Astrocyte (in vitro differentiated cells and primary cell): ENCODE measurements at regions not wholly inside any gene's neighbourhood (a gene's known extent, or its start where the extent isn't known, plus 50 kb on each side); places are given as distances from the start of the nearest gene placed in this dataset.

ENCODE experiments used
- DNase-seq: peaks from one replicate; pipeline ENCODE4 v3.0.0-alpha.2; 2010; ENCODE audit warnings: low read depth
- FAIRE-seq: peaks from 2 replicates; lab custom pipeline; 2011; peaks lifted over from hg19 to GRCh38; lab: Jason Lieb, UNC
- H2AFZ ChIP-seq: 2 replicates; pipeline ENCODE4 v1.6.0; 2012; ENCODE audit warnings: low read depth, low read length, inconsistent platforms
- H3K27ac ChIP-seq: 2 replicates; pipeline ENCODE4 v1.5.1; 2011; ENCODE audit warnings: low read depth, low read length, inconsistent platforms
- H3K27me3 ChIP-seq: 2 replicates; pipeline ENCODE4 v1.6.0; 2011; ENCODE audit warnings: low read length, inconsistent platforms; ENCODE audit not compliant: insufficient read depth
- H3K36me3 ChIP-seq: 2 replicates; pipeline ENCODE4 v1.5.1; 2011; ENCODE audit warnings: low read length, inconsistent platforms; ENCODE audit not compliant: insufficient read depth
- H3K4me1 ChIP-seq: 2 replicates; pipeline ENCODE4 v1.5.1; 2011; ENCODE audit warnings: low read length, inconsistent platforms; ENCODE audit not compliant: insufficient read depth
- H3K4me2 ChIP-seq: 2 replicates; pipeline ENCODE4 v1.6.0; 2012; ENCODE audit warnings: low read length, inconsistent platforms
- H3K4me3 ChIP-seq: 2 replicates; pipeline ENCODE4 v1.5.1; 2011; ENCODE audit warnings: low read depth, mild to moderate bottlenecking, low read length, inconsistent platforms; ENCODE audit not compliant: insufficient read depth
- H3K79me2 ChIP-seq: 2 replicates; pipeline ENCODE4 v1.6.0; 2012; ENCODE audit warnings: mild to moderate bottlenecking, low read length, inconsistent platforms; ENCODE audit not compliant: insufficient read depth
- H3K9ac ChIP-seq: 2 replicates; pipeline ENCODE4 v1.6.0; 2012; ENCODE audit warnings: mild to moderate bottlenecking, low read length, inconsistent platforms
- H3K9me3 ChIP-seq: 2 replicates; pipeline ENCODE4 v1.5.1; 2012; ENCODE audit warnings: low read depth, mild to moderate bottlenecking, low read length, inconsistent platforms; ENCODE audit not compliant: insufficient read depth
- H4K20me1 ChIP-seq: 2 replicates; pipeline ENCODE4 v1.6.0; 2012; ENCODE audit warnings: low read length, inconsistent platforms; ENCODE audit not compliant: insufficient read depth
- H3K27ac Mint-ChIP-seq: one replicate; pipeline ENCODE4 v1.8.0; 2021; ENCODE audit warnings: mild to moderate bottlenecking, mixed read lengths; ENCODE audit not compliant: unreplicated experiment
- H3K27me3 Mint-ChIP-seq: one replicate; pipeline ENCODE4 v1.8.0; 2021; ENCODE audit warnings: low read depth, mixed read lengths; ENCODE audit not compliant: unreplicated experiment
- H3K36me3 Mint-ChIP-seq: one replicate; pipeline ENCODE4 v1.8.0; 2021; ENCODE audit warnings: low read depth, mixed read lengths; ENCODE audit not compliant: unreplicated experiment
- H3K4me1 Mint-ChIP-seq: one replicate; pipeline ENCODE4 v1.8.0; 2021; ENCODE audit warnings: low read depth, mixed read lengths; ENCODE audit not compliant: unreplicated experiment
- H3K4me3 Mint-ChIP-seq: one replicate; pipeline ENCODE4 v1.8.0; 2021; ENCODE audit warnings: mild to moderate bottlenecking, moderate library complexity, mixed read lengths; ENCODE audit not compliant: unreplicated experiment
- H3K9me3 Mint-ChIP-seq: one replicate; pipeline ENCODE4 v1.8.0; 2021; ENCODE audit warnings: mild to moderate bottlenecking, mixed read lengths; ENCODE audit not compliant: unreplicated experiment
- EZH2 ChIP-seq: IDR thresholded peaks from 2 replicates; pipeline ENCODE4 v1.6.1; 2012; ENCODE audit warnings: mild to moderate bottlenecking, low read length, inconsistent platforms; ENCODE audit not compliant: insufficient read depth
- TF ChIP-seq, protein P1 (sequence below): IDR thresholded peaks from 2 replicates; pipeline ENCODE4 v1.5.1; 2011; ENCODE audit warnings: low read depth, mild to moderate bottlenecking, inconsistent platforms, low read length, moderate library complexity; ENCODE audit not compliant: insufficient read depth

GRCh38 chr7:26466007-26466406 lies 174.3 kb downstream of the SNX10 start:
- Mint-ChIP-seq H3K36me3 (peaks cover 2% of the 10 kb centered on the region), H3K9me3 (peaks cover 5% of the 10 kb centered on the region), H3K4me1 (no peaks in the 10 kb centered on the region), H3K27ac (no peak overlapping the region), H3K4me3 (no peak overlapping the region), H3K27me3 (peaks cover 9% of the 10 kb centered on the region)
- FAIRE-seq, result no peak
- Histone ChIP-seq H3K27ac (no peak overlapping the region), H3K36me3 (no peaks in the 10 kb centered on the region), H3K4me2 (no peak overlapping the region), H2AFZ (no peak overlapping the region), H3K27me3 (no peaks in the 10 kb centered on the region), H3K4me1 (no peaks in the 10 kb centered on the region), H3K9ac (no peak overlapping the region), H3K4me3 (no peak overlapping the region), H3K9me3 (no peaks in the 10 kb centered on the region), H3K79me2 (no peaks in the 10 kb centered on the region), H4K20me1 (no peaks in the 10 kb centered on the region)
- TF ChIP-seq, protein P1, sequence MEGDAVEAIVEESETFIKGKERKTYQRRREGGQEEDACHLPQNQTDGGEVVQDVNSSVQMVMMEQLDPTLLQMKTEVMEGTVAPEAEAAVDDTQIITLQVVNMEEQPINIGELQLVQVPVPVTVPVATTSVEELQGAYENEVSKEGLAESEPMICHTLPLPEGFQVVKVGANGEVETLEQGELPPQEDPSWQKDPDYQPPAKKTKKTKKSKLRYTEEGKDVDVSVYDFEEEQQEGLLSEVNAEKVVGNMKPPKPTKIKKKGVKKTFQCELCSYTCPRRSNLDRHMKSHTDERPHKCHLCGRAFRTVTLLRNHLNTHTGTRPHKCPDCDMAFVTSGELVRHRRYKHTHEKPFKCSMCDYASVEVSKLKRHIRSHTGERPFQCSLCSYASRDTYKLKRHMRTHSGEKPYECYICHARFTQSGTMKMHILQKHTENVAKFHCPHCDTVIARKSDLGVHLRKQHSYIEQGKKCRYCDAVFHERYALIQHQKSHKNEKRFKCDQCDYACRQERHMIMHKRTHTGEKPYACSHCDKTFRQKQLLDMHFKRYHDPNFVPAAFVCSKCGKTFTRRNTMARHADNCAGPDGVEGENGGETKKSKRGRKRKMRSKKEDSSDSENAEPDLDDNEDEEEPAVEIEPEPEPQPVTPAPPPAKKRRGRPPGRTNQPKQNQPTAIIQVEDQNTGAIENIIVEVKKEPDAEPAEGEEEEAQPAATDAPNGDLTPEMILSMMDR, result no peak
- no peak for TF ChIP-seq EZH2
- DNase-seq, result no peak

- no peaks in the 10 kb centered on the region for H3K27me3 ChIP-seq
- no peak overlapping the region for H2AFZ ChIP-seq
- H3K9me3 ChIP-seq, result no peaks in the 10 kb centered on the region
- Mint-ChIP-seq H3K4me3 (no peak overlapping the region), H3K27me3 (peaks cover 9% of the 10 kb centered on the region), H3K9me3 (peaks cover 3% of the 10 kb centered on the region), H3K36me3 (no peaks in the 10 kb centered on the region), H3K4me1 (no peaks in the 10 kb centered on the region), H3K27ac (no peak overlapping the region)
- no peaks in the 10 kb centered on the region for H3K79me2 ChIP-seq
- H4K20me1 ChIP-seq, result no peaks in the 10 kb centered on the region
- FAIRE-seq (no peak), DNase-seq (no peak)
- H3K27ac ChIP-seq, result no peak overlapping the region
- no peaks in the 10 kb centered on the region for H3K4me1 ChIP-seq
- H3K9ac ChIP-seq, result no peak overlapping the region
- H3K4me2 ChIP-seq, result no peak overlapping the region
- H3K36me3 ChIP-seq, result no peaks in the 10 kb centered on the region
- H3K4me3 ChIP-seq, result no peak overlapping the region
- TF ChIP-seq, protein P1, result no peak
- TF ChIP-seq EZH2, result no peak
These were observed 175.4 kb downstream of the SNX10 start for GRCh38 chr7:26467104-26467503.

- Histone ChIP-seq H3K27me3 (no peaks in the 10 kb centered on the region), H3K27ac (no peak overlapping the region), H4K20me1 (no peaks in the 10 kb centered on the region), H3K4me2 (no peak overlapping the region), H3K36me3 (no peaks in the 10 kb centered on the region), H3K4me3 (no peak overlapping the region), H2AFZ (no peak overlapping the region), H3K79me2 (no peaks in the 10 kb centered on the region), H3K9me3 (no peaks in the 10 kb centered on the region), H3K9ac (no peak overlapping the region), H3K4me1 (no peaks in the 10 kb centered on the region)
- Mint-ChIP-seq H3K4me3 (no peak overlapping the region), H3K4me1 (no peaks in the 10 kb centered on the region), H3K36me3 (no peaks in the 10 kb centered on the region), H3K27ac (no peak overlapping the region), H3K27me3 (peaks cover 9% of the 10 kb centered on the region), H3K9me3 (peaks cover 3% of the 10 kb centered on the region)
- no peak for FAIRE-seq
- DNase-seq, result no peak
- no peak for TF ChIP-seq EZH2
- TF ChIP-seq, protein P1, result no peak
These were observed 175.9 kb downstream of the SNX10 start for GRCh38 chr7:26467541-26467940.
